Inflammatory macrophage treated with lipopolysaccharide for 1 hour (primary cell): ENCODE measurements at regions not wholly inside any gene's neighbourhood (a gene's known extent, or its start where the extent isn't known, plus 50 kb on each side); places are given as distances from the start of the nearest gene placed in this dataset.

ENCODE experiments used
- DNase-seq, 2 donors: peaks; one replicate each; pipeline ENCODE4 v3.0.0-alpha.2; 2020 to 2022

DNA sequence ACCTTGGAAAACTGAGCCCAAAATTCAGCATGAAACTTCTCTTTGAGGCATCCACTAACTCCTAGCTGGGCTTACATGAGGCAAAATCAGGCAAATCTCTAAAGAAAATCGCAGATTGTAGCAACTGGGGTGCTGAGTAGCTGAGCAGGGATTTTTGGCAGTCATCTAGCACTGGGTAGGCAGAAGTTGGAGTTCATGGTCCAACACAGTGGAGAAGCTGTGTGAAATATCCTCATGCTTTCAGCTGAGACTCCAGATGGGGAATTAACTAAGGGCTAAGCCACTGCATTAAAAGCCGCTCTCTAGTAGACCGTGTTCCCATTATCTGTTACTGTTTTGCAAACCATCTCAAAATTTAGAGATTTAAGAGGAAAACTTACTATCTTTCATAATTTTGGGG lies 240.1 kb upstream of the PHYHIPL start:
- DNase-seq = no peak

DNA sequence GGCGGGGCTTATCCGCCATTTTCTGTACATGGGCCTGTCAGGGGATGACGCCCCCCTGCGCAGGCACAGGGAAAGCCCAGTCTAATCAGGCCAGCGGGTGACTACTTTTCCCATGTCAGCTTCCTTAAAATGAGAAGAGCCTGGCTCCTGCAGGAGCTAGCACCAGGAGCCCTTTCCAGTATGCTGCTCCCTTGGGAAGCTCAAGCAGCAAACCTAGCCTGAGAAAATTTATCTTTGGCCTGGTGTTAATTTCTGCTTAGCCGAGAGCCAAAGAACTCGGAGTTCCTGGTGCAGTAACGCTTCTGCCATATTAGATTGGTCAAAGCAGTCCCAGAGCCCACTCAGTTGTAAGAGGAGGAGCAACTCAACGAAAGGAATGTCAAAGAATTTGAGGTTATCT lies 239.0 kb upstream of the PHYHIPL start:
- no peak for DNase-seq

DNA sequence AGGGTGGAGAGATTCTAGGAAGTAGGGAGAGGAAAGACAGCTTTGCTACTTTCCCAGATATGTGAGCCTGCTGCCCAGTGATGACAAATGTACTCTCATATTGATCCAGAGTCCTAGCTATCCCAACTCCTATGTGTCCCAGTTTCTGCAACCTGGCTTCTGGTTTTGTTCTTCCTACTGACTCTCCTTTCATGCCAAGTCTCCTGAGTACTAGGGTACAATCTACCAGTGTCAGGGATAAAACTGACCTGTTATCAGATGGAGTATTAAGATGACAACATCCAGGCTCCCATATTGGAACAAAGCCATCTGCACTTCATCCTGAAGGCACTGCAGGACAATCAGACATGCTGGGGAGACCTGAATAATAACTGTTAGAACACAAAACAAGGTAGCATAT lies 233.7 kb upstream of the PHYHIPL start:
- no peak for DNase-seq

DNA sequence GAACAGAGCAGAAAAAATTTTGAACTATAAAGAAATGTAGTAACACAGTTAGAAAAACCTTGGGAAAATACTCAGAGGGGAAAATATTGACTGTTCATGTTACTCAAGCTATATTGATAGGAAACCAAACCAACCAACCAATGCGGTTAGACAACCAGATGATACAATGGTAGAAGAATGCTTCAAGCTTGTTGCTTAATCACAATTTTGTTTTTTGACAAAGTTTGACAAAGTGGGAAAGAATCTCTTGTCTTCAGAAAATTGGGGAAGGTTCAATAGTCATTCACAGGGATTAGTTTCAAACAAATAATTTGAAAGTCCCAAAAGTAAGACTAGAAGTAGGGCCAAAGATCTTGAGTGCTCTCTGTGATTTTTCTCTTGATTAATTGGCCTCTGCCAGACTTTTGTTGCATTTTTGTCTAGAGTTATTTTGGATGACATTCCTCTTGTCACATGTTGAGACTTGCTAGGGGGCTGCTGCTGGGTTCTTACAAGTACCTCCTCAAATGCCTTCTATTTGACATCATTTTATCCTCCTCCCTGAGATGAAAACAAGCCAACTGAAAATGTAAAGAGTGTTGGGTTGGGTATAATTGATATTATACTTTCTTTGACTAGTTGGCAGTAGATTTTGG lies 233.1 kb upstream of the PHYHIPL start:
- DNase-seq = no peak

DNA sequence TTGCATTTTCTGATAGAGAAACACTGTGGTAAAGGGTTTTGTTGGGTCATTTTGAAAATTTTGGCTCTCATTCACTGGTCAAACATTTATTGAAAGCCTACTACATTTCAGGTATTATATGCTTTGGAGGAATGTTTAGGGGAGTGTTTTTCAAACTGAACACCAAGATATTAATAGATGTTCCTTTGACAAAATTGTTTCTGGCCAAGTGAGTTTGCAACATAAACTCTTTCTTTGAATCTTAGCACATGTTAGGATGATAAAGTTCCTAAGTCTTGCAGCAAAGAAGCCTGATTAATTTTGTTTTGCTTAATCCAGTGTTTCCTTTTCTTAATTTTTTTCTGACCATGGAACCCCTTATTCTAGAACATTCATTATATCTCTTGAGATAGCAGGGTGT lies 232.5 kb upstream of the PHYHIPL start:
- no peak for DNase-seq

DNA sequence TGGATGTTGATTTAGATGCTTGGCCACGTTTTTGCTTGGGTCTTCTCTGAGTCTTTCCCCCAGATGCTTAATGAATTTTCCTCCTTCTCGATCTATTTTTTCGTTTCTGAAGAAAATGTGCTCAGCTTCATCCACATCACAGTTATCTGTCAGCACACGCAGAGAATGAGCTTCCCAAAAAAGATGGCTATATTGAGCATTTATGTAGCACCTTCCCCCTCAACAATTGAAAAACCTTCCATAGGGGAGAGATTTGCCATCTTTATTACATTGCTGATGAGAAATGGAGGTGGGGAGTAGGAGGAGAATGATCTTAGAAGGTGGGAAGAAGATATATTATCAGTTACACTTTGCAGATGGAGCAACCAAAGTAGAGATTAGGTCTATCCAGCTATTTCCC lies 228.1 kb upstream of the PHYHIPL start:
- DNase-seq = no peak

DNA sequence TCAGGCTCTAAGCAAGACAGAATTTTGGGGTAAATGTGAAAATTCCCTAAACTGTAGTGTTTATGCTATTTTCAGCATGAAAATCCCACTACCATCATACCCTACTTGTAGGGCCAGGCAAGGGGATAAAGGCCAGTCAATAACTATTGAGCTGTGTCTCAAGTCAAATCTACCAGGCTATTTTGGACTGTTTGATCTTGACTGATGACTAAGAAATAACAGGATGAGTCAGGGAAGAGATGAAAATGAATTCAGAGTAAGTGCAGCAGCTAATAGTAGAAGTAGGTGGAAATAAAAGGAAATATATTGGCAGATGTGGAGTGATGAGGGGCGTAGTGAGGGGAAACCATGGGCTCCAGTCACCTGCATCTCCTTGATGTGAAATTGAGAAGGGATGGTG lies 225.8 kb upstream of the PHYHIPL start:
- DNase-seq = no peak

DNA sequence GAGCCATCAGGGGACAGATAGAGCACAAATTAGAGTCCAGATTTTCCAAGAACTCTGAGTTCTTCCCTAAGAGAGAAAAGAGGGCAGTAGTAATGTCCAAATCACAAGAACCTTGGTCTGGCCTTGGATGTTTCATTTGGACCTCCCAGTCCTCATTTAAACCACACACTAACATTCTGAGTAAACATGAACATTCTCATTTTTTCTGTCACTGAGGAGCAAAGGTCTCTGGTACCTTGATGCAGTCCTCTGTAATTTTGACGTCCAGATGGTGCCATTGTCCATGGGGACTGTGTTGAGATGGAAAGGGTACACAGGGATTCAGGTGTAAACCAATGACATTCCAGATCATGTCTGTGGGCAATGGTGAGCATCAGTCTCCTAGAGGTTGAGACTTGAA lies 225.4 kb upstream of the PHYHIPL start:
- DNase-seq = no peak

DNA sequence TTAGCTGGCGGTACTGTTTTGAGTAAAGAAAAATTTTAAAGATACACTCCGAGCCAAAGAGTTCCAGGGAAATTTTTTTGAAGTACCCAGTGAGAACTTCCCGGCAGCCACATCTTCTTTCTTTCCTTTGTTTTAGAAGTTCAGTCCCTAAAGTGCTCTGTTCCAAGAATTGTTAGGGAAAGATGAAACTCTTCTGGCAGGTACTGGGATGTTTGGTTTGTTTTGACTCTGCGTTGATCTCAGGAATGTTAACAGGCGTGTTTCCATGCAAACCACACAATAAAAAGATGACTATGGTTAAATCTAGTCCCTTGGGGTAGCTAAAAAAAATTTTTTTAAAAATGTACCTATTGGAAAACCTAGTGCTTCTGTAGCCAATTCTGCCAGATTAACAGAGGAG lies 224.7 kb upstream of the PHYHIPL start:
- no peak for DNase-seq

DNA sequence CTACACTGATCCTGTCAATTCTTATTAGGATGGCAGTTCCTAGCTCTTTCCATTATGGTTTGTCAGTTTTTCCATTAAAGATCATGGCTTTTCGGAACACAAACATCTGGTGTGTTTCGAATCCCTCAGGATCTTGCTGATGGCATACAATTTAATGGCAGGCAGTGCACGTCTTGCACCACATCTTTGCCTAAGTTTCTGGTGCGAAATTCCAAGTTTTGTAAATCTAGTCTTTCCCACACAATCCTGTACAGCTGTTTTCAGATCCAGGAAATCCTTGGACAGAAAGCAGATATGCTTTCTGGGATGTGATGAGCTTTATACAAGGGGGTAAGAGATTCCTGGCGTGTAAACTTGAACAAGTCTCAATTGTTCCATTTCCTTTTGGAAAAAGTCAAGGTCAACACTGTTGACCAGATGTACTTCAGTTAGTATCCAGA lies 224.3 kb upstream of the PHYHIPL start:
- no peak for DNase-seq

DNA sequence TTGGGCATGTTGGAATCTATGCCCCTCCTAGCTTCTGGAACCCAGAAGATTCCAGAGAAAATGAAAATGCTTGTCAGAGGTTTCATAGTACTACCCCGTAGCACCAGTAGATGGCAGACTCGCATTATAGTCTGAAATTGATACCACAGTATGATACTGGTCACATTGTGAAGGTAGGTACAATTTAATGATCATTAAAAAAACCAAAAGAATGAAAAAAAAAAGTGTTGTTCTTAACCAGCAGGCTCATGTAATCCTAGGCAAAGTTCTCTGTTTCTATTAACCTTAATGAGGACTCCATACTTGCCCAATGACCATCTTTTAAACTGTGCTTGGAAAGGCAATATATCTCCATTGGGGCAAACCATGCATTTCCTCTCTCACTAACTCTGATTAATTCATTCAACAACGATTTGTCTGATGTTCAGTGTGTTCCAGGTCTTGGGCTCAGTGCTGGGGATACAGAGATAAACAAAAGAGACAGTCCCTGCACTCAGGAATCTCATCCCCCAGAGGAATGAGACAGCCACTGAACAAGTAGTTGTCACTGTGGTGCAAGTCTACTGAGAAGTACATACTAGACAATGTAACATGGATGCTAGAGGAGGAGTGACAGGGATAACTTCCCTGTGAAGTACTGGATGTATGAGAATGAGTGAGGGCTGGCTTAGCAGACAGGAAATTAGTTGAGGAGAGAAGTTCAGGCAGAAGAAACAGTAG lies 223.5 kb upstream of the PHYHIPL start:
- DNase-seq = peak; percentile 2 to 50

DNA sequence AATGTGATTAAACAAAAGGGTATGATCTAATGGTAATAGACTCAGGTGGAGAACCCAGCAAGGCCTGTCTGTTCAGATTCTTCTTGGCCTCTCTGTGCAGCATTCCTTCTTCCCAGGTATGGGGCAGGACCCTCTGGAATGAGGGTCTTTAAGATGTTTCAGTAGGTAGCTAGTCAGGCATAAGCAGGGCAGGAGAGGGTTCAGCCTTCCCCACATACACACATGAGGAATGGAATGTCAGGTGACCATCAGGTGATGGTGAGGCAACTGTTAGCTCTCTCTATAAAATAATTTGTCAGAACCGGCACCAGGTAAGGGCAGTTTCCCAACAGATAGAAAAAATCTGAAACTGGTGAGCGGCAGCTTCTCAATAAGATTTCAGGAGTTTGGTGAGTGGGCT lies 222.3 kb upstream of the PHYHIPL start:
- DNase-seq = no peak

DNA sequence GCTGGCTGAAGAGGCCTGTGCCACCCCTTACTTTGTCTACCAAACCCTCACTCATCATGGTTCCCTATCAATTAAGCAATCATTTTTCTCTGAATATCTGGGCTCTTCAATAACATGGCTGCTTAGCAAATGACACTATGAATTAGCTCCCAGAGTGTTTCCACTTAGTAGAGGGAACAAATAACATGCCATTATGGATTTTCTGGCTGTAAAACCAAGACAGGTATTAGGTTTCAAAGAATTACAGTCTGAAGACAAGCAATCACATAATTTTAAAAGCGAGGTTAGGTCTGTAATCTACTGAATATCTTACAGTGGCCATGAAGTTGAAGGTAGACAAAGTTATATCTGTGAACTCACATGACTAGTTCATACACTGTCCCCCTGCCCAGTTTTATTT lies 220.8 kb upstream of the PHYHIPL start:
- DNase-seq = no peak

DNA sequence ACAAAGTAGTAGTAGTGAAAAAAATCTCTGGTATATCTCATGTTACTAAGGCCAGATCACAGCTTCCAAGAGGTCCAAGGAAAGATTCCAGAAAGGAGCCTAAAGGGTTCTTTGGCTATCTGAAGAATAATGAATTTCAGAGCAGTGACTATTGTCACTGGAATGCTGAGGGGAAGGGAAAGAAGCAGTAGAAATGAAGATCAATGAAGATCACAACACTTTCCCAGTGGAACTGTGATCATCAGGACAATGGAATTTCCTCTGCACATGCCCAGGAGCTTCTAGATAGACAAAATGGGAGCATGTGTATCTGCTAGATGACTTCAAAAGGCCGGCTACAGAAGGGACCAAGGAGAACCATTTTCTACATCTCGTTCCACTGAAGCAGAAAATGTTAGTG lies 219.5 kb upstream of the PHYHIPL start:
- no peak for DNase-seq

DNA sequence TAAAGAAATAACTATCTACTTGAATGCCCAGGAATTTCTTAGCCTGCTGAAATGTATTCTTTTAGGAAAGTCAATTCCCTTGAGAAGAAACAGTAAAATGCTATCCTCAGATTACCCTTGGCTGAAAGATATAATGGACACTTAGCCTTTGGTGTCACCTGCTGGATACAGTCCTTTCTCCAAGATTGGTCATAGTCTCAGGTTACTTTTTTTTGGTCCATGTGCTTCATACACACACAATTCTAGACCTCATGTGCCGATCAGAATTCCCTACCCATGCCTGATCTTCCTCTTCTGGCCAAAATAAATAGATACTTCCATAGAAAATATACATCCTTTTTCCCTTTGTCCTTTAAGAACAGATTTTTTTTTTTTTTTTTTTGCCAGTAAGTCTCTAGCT lies 218.9 kb upstream of the PHYHIPL start:
- DNase-seq = no peak

DNA sequence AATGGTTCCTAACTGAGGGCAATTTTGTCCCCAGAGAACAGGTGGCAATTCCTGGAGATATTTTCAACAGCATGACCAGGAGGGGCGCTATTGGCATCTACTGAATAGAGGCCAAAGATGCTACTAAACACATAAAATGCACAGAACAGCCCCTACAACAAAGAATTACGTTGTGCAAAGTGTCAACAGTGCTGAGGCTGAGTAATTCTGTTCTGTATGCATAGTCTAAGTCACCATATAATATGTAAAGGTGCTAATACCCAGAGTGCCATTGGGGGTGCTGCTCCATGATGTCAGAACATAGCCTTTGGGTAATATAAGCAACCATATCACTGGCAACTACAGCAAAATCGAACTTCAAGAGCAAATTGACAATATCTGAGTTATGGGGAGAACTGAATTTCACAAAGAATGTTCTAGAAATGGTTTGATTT lies 213.3 kb upstream of the PHYHIPL start:
- no peak for DNase-seq

DNA sequence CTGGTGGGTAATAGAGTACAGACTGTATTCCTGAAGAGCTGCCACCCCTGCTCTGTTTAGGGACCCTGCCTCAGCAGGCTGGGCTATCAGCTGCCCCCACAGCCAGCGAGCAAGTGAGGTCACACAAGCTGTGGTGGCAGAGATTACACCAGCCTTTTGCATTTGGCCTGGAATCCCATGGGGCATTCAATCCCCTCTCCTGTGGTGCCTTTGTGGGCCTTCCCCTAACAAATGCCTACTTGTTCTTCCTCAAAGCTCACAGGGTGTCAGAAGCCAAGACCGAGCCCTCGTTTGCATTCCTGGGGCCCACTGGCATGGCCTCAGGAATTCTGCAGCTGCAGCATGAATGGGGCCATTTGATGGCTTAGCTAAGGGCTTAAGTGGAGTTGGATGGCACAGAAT lies 212.7 kb upstream of the PHYHIPL start:
- DNase-seq = no peak

DNA sequence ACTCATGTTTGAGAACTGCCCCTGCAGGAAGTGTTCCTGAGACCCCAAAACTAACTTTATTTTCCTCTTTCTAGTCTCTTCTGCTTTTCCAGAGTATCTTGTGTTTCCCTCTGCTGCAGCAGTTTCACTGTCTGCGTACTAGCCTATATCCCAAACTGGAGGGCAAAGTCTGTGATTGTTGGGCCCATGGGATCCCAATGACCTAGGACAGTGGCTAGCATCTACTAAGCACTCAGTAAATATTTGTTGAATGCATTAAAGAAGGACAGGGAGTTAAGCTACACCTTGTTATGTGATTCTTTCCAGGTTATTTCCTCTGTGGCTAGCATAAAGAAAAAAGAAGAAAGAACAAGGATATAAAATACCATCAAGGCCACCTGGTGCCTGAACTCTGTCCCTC lies 210.6 kb upstream of the PHYHIPL start:
- no peak for DNase-seq

DNA sequence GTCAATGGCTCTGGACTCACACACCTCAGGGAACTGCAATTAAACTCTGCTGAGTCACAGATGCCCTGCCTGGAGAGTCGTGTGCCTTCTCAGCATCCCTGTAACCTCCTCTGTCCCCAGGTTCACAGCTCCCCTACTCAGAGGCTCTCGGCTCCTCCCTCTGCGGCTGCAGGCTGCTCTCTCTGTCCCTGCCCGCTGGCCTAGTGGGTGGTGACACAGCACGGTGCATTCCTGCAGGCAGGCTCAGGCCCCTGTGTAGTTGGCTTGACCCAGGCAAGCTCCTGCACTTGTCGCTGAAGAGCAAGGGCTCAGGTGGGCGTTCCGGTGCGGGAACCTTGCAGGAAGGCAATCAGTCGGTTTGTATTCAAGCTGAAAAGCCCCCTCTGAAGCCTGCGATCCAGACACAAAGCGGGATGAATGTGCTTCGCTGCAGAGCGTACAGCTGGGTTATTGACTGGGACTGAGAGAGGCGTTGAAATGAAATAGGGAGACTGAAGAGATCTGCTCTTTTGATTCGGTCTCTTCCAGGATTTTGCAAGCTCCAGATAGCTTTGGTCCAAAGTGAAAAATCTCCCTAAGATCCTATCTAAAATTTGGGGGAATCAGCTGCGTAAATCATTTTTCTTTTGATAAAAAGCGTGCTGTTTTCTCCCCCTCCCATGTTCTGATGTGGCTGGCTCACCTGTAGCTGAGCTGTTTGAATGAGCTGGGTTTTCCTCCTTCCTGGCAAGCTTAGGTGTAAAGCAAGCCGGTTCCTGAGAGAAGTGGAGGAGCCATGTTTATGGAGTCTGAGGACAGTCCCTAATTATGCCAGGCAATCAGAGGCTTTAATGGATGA lies 208.7 kb upstream of the PHYHIPL start:
- no peak for DNase-seq

DNA sequence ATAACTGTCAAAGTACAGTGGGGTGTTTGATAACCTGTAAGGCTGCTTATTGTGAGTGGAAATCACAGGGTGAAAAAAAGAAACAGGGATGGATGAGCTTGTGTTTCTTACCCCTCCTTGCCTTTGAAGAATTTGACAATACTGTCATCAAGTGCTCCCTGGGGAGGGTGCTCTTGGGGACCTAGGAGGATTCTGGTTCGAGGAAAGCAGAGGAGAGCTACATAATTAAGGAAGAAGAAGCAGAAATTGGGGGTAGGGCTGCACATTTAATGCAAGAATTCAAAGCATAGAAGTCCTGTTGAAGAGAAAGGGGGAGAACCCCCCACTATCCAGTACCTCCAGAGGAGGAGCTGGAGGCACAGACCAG lies 208.1 kb upstream of the PHYHIPL start:
- DNase-seq = no peak

DNA sequence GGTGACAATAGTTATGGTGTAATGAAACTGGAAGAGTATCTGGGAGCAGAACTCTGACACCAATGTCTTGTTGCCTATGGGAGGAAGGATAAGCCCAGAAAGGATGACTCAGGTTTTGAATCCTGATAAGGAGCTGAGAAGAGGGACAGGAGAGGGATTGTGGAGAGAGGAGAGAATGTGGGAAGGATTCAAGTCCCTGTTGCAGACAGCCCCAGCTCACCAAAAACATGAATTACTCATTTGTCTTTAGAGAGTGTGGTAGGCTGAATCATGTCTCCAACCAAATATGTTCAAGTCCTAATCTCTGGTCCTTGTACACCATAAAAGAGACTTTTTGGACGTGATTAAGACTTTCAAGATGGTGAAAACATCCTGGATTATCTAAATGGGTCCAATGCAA lies 206.9 kb upstream of the PHYHIPL start:
- no peak for DNase-seq

DNA sequence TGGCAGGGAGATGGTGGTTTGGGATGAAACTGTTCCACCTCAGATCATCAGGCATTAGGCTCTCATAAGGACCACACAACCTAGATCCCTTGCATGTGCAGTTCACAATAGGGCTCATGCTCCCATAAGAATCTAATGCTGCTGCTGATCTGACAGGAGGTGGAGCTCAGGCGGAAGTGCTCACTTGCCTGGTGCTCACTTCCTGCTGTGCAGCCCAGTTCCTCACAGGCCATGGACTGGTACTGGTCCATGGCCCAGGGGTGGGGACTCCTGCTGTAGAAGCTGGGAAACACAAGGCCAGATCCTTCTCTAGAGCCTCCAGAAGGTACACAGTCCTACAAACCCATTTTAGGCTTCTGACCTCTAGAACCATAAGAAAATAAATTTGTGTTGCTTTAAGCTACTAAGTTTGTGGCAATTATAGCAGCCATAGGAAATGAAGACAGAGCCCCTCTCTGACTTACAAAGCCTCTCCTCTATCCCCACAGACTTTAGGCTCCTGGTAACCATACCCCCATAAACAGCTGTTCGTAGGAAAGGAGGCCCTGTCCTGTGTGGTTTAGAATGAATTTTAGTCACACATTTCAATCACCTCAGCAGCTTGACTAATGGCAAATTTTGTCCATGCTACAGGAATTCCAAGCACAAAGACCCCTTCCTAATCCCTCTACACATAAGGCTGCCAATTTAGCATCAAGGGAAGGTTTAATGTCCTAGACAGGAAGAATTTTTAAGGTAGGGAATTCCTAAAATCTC lies 206.1 kb upstream of the PHYHIPL start:
- DNase-seq = no peak

DNA sequence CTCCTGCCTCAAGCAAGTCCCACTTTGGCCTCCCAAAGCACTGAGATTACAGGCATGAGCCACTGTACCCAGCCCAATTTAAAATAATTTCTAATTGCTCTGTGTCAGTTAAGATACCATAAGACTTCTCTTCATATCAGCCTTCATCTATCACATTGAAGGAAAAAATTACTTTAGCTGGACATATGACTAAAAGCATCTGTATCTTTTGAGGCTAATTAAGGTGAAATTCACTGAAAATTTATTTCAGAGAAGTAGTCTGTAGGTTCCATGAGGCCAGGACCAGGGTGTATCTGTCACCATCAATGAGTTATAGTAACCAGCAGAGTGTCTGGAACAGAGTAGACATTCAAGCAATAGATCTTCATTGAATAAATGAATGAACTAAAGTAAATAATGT lies 205.2 kb upstream of the PHYHIPL start:
- no peak for DNase-seq
